ENCODE measurements at regions not wholly inside any gene's neighbourhood (a gene's known extent, or its start where the extent isn't known, plus 50 kb on each side); places are given as distances from the start of the nearest gene placed in this dataset.

DNA sequence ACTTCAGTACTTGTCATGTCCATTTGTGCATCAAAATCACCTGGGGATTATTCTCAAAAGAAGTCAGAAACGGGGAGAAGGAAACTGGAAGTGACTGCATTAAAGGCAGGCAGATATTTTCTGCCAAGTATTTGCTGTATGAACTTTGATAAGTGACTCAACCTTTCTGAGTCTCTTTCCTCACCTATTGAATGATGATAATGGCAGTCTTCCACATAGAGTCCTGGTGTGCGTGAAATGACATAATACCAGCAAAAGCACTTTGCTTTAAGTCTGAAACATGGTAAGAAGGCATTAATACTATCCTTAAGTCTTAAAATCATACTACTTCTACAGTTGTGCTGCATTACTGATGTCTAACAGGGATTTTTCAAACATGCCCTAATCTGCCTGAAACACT lies 278.5 kb downstream of the ADAMTS20 start:
- H3K4me1 ChIP-seq, result no peaks in the 10 kb centered on the region
- TF ChIP-seq, protein P1, sequence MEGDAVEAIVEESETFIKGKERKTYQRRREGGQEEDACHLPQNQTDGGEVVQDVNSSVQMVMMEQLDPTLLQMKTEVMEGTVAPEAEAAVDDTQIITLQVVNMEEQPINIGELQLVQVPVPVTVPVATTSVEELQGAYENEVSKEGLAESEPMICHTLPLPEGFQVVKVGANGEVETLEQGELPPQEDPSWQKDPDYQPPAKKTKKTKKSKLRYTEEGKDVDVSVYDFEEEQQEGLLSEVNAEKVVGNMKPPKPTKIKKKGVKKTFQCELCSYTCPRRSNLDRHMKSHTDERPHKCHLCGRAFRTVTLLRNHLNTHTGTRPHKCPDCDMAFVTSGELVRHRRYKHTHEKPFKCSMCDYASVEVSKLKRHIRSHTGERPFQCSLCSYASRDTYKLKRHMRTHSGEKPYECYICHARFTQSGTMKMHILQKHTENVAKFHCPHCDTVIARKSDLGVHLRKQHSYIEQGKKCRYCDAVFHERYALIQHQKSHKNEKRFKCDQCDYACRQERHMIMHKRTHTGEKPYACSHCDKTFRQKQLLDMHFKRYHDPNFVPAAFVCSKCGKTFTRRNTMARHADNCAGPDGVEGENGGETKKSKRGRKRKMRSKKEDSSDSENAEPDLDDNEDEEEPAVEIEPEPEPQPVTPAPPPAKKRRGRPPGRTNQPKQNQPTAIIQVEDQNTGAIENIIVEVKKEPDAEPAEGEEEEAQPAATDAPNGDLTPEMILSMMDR (IDR thresholded peaks at IDR 0.05; ENCODE audit: low read depth, low read length), result no peak
- no peaks in the 10 kb centered on the region for H3K9me3 ChIP-seq
- no peaks in the 10 kb centered on the region for H3K36me3 ChIP-seq
- no peak overlapping the region for H3K4me3 ChIP-seq (ENCODE audit: low read depth, low read length)
- DNase-seq, result no peak
- H3K27me3 ChIP-seq, result no peaks in the 10 kb centered on the region

DNA sequence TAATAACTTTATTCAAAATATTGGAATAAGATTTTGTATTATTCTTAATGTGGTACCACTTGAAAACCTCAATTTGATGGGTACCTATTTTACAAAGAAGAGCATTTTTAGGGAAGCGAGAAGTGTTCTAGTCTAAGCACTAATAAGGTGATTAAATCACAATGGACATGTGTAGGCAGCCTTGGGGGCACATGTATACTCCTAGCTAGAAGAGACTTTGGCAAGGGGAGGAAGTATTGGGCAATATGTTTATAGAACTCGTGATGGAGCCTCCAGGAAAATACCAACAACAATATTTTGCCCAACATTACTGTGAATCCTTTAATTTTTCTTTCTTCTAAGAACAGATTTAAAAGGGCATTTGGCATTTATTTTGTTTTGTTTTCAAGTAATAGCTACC lies 280.3 kb downstream of the ADAMTS20 start:
- Histone ChIP-seq H3K36me3 (no peaks in the 10 kb centered on the region), H3K27me3 (no peaks in the 10 kb centered on the region), H3K4me3 (ENCODE audit: low read depth, low read length) (no peak overlapping the region), H3K9me3 (no peaks in the 10 kb centered on the region), H3K4me1 (no peaks in the 10 kb centered on the region)
- TF ChIP-seq, protein P1 (IDR thresholded peaks at IDR 0.05; ENCODE audit: low read depth, low read length), result no peak
- DNase-seq, result no peak

DNA sequence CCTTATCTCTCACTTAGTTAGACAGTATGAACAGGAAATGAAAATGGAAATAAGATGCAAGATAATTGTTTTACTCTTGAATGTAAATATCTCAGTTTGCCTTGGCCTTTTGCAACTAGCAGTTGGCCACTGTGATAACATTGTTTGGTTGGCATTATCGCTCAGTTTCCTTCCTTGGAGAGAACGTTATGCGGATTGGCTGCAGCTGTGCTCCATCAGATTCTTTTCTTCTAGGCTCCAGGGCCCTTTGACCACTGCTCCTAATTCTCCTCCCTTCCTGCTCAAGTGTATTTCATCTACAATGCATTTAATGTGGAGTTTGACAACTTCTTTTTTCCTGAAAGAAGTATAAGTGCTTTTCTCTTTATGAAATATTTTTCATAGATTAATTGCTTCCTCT lies 284.2 kb downstream of the ADAMTS20 start:
- TF ChIP-seq, protein P1 (IDR thresholded peaks at IDR 0.05; ENCODE audit: low read depth, low read length), result no peak
- Histone ChIP-seq H3K4me3 (ENCODE audit: low read depth, low read length) (no peak overlapping the region), H3K4me1 (no peaks in the 10 kb centered on the region), H3K9me3 (no peaks in the 10 kb centered on the region), H3K27me3 (no peaks in the 10 kb centered on the region), H3K36me3 (no peaks in the 10 kb centered on the region)
- no peak for DNase-seq

DNA sequence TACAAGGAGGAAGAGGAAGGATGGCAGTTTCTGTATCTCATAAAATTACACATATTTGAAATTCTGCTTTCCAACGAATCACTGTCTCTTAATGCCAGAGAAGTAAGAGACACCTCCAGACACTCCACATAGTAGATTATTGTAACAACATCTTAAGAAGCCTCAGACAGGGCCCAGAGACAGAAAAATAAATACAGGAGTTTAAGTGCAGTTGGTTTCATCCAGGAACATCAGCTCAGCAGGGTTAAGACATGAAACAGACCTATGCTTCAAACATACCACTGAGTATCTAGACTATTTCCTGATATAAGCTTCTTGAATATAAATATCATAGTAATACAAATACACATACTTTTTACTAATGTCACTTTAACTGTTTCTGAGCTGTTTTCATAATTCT lies 290.3 kb downstream of the ADAMTS20 start:
- Histone ChIP-seq H3K27me3 (no peaks in the 10 kb centered on the region), H3K4me1 (no peaks in the 10 kb centered on the region), H3K36me3 (no peaks in the 10 kb centered on the region), H3K9me3 (no peaks in the 10 kb centered on the region), H3K4me3 (ENCODE audit: low read depth, low read length) (no peak overlapping the region)
- TF ChIP-seq, protein P1 (IDR thresholded peaks at IDR 0.05; ENCODE audit: low read depth, low read length), result no peak
- no peak for DNase-seq

DNA sequence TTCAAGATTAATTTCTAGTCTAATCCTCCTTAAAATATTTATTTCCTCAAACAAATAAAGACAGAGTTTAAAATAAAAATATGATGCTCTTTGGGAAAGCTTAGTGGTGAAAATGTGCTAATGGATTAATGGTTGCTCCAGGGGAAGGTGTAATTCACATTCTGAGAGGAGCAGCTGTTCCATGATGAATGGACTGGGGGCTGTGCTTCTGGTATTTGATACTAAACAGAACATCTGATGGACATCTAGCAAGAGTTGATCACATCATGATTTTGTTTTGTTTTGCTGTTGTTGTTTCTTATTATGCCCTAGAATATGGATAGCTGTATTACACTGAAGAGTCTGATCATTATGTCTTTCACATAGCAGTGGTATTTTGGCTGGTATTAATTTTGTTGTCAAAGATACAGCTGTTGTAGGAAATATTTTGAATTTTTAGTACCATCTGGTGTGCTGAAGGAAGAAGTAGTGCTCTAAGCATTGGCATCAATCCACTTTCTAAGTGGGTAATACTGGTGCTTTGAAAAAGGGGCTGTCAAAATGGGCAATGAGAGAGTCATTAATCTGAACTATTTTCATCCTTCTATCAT lies 296.4 kb downstream of the ADAMTS20 start:
- no peak for DNase-seq
- TF ChIP-seq, protein P1 (IDR thresholded peaks at IDR 0.05; ENCODE audit: low read depth, low read length), result no peak
- Histone ChIP-seq H3K4me3 (ENCODE audit: low read depth, low read length) (no peak overlapping the region), H3K9me3 (no peaks in the 10 kb centered on the region), H3K27me3 (no peaks in the 10 kb centered on the region), H3K4me1 (no peaks in the 10 kb centered on the region), H3K36me3 (no peaks in the 10 kb centered on the region)

DNA sequence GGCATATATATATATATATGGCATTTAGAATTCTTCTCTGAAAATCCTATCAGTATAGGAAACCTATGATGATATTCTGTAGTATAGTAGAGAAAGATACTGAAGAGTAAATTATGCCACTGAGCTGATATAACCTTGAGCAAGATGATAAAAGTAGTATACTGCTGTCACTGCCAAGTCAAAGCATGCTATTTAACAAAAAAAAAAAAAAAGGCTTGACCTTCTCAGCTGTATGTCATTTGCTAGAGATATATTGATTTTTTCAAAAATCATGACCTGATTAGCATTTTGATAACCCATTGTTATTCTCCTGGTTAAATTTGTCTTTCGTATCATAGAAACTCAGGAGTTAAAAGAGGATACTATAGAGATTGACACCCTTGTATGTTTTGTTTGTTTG lies 299.4 kb downstream of the ADAMTS20 start:
- TF ChIP-seq, protein P1 (IDR thresholded peaks at IDR 0.05; ENCODE audit: low read depth, low read length), result no peak
- Histone ChIP-seq H3K4me1 (no peaks in the 10 kb centered on the region), H3K4me3 (ENCODE audit: low read depth, low read length) (no peak overlapping the region), H3K27me3 (no peaks in the 10 kb centered on the region), H3K9me3 (no peaks in the 10 kb centered on the region), H3K36me3 (no peaks in the 10 kb centered on the region)
- no peak for DNase-seq

Data from BE2C (cell line).